ENCODE measurements at regions not wholly inside any gene's neighbourhood (a gene's known extent, or its start where the extent isn't known, plus 50 kb on each side); places are given as distances from the start of the nearest gene placed in this dataset.

DNA sequence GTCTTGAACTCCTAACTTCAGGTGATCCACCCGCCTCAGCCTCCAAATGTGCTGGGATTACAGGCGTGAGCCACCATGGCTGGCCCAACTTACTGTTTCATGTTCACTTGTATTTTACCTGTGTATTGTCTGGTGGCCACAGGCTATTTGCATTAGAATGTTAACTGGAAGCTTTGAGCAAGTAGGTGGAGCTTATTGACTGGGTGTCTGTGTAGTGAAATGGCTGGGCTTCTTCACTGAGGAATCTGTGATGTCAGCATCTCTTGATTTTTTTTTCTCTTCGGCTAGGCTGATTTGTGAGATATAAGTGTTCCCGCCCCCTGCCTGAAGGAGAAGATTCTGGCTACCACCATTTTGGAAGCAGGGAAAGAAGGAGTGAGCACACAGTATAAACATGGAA lies 237.8 kb upstream of the PEX5L start:
- TF ChIP-seq CTCF (IDR thresholded peaks at IDR 0.05 in 2 of 3, conservative IDR thresholded peaks at IDR 0.05 in 1 of 3; ENCODE audit: control insufficient read depth in 2 of 3, extremely low read depth in 1 of 3, insufficient read depth in 1 of 3, low read depth in 3 of 3, low read length in 3 of 3) (no peak), CBFB (IDR thresholded peaks at IDR 0.05; ENCODE audit: low read depth) (no peak), SMAD1 (IDR thresholded peaks at IDR 0.05; ENCODE audit: low read depth, partially characterized antibody) (no peak)

Measured in GM12878 (cell line).